Panc1 (cell line): ENCODE measurements at regions not wholly inside any gene's neighbourhood (a gene's known extent, or its start where the extent isn't known, plus 50 kb on each side); places are given as distances from the start of the nearest gene placed in this dataset.

Experiments
- ATAC-seq: fragments of 200-7000 bp; cut with Tn5 transposase; 2 replicates; pipeline ENCODE4 v1.9.1; 2020; ENCODE audit warnings: mild to moderate bottlenecking, moderate library complexity
- BruUV-seq: library from RNA; stranded (reverse); fragments of 400-500 nt; replicated peaks from 2 replicates; lab custom pipeline; 2021; lab: Mats Ljungman, UMichigan
- CTCF ChIA-PET: fragments of 300-600 bp; sonication (Branson Sonifier 250); formaldehyde crosslinking; loops from one replicate; lab custom pipeline; 2022; ENCODE audit warnings: antibody characterized with exemption; lab: Charles Lee
- POLR2A ChIA-PET: fragments of 300-600 bp; sonication (Branson Sonifier 250); formaldehyde crosslinking; loops from one replicate; lab custom pipeline; 2022; ENCODE audit warnings: antibody characterized with exemption; lab: Charles Lee
- DNase-seq: peaks from one replicate; pipeline ENCODE4 v3.0.0-alpha.2; 2010; ENCODE audit warnings: low read depth, low spot score
- H3K27ac ChIP-seq: 2 replicates; pipeline ENCODE4 v1.5.1; 2011; ENCODE audit warnings: mild to moderate bottlenecking, low read length, inconsistent platforms
- H3K27me3 ChIP-seq: fragments of 200-500 bp; sonication (Bioruptor generic); 2 replicates; pipeline ENCODE4 v1.6.0; 2014; ENCODE audit warnings: low read length, inconsistent platforms; ENCODE audit not compliant: control insufficient read depth, insufficient read depth
- H3K36me3 ChIP-seq: fragments of 200-500 bp; sonication (Bioruptor generic); 2 replicates; pipeline ENCODE4 v1.5.1; 2014; ENCODE audit warnings: inconsistent platforms, mild to moderate bottlenecking, low read length, moderate library complexity; ENCODE audit not compliant: control insufficient read depth, insufficient read depth
- H3K4me1 ChIP-seq: 2 replicates; pipeline ENCODE4 v1.5.1; 2011; ENCODE audit warnings: inconsistent platforms, mild to moderate bottlenecking, low read length, moderate library complexity; ENCODE audit not compliant: control insufficient read depth, insufficient read depth
- H3K4me3 ChIP-seq, 2 experiments: 2 replicates each; pipeline ENCODE4 v1.5.1; 2011 to 2012; ENCODE audit warnings: low read depth in 2 of 2, low read length in 2 of 2, mild to moderate bottlenecking in 2 of 2, inconsistent platforms in 1 of 2, moderate library complexity in 1 of 2
- H3K9me3 ChIP-seq: fragments of 200-500 bp; sonication (Bioruptor generic); 2 replicates; pipeline ENCODE4 v1.5.1; 2014; ENCODE audit warnings: low read depth, mild to moderate bottlenecking, inconsistent platforms, low read length, moderate library complexity; ENCODE audit not compliant: control insufficient read depth, insufficient read depth
- CTCF ChIP-seq: fragments of 450-650 bp; IDR thresholded peaks from 2 replicates; pipeline ENCODE4 v1.5.1; 2017; ENCODE audit warnings: mild to moderate bottlenecking
- POLR2AphosphoS5 ChIP-seq: IDR thresholded peaks from 2 replicates; pipeline ENCODE4 v1.6.1; 2012; ENCODE audit warnings: mild to moderate bottlenecking, low read depth, low read length, moderate library complexity
- REST ChIP-seq, 2 experiments: IDR thresholded peaks; 2 replicates each; pipeline ENCODE4 v1.6.1; 2011 to 2012; ENCODE audit warnings: low read depth in 2 of 2, control low read depth in 1 of 2, low read length in 1 of 2, mild to moderate bottlenecking in 1 of 2, moderate library complexity in 1 of 2; ENCODE audit not compliant: insufficient read depth in 1 of 2
- SIN3A ChIP-seq: IDR thresholded peaks from 2 replicates; pipeline ENCODE4 v1.6.1; 2012; ENCODE audit warnings: low read depth, mild to moderate bottlenecking, low read length, moderate library complexity, borderline replicate concordance; ENCODE audit not compliant: insufficient read depth
- TCF7L2 ChIP-seq: IDR thresholded peaks from 2 replicates; pipeline ENCODE4 v1.6.1; 2011; ENCODE audit warnings: mild to moderate bottlenecking, low read depth, low read length, inconsistent platforms
- in situ Hi-C: cut with HindIII; loops from 2 replicates; pipeline ENCODE4 v1.10.0; 2016; ENCODE audit warnings: low sequenced_read_pairs, low pct_unique_long_range_greater_than_20kb
- intact Hi-C: fragments of 100-400 bp; cut with micrococcal nuclease; formaldehyde crosslinking; loops from one replicate; pipeline ENCODE4 v1.10.0; 2022; ENCODE audit not compliant: unreplicated experiment

- Histone ChIP-seq H3K36me3 (no peaks in the 10 kb centered on the region), H3K27me3 (no peaks in the 10 kb centered on the region), H3K27ac (no peak overlapping the region), H3K4me1 (no peaks in the 10 kb centered on the region), H3K4me3 (no peak overlapping the region), H3K9me3 (no peaks in the 10 kb centered on the region)
- no peak for ATAC-seq
- in situ Hi-C loops, result no loop called here
- TF ChIP-seq POLR2AphosphoS5 (no peak), SIN3A (no peak), CTCF (no peak), TCF7L2 (no peak), REST (IDR thresholded peaks at IDR 0.05; ENCODE audit: insufficient read depth in 1 of 2, low read depth in 2 of 2, low read length in 1 of 2) (no peak)
- no TSS peak for BruUV-seq
- POLR2A ChIA-PET, result no interaction called here
- CTCF ChIA-PET, result no interaction called here
- intact Hi-C loops, result no loop called here
- no peak for DNase-seq
Measured at GRCh38 chr2:198328454-198328853, 524.1 kb downstream of the PLCL1 start.

GRCh38 chr2:198327526-198327925 lies 523.1 kb downstream of the PLCL1 start:
- H3K4me1 ChIP-seq, result no peaks in the 10 kb centered on the region
- no peak overlapping the region for H3K27ac ChIP-seq
- no peaks in the 10 kb centered on the region for H3K27me3 ChIP-seq
- BruUV-seq, result no TSS peak
- DNase-seq, result no peak
- no peaks in the 10 kb centered on the region for H3K9me3 ChIP-seq
- ChIA-PET CTCF (no interaction called here), POLR2A (no interaction called here)
- intact Hi-C loops, result no loop called here
- H3K4me3 ChIP-seq, result no peak overlapping the region
- in situ Hi-C loops, result no loop called here
- no peaks in the 10 kb centered on the region for H3K36me3 ChIP-seq
- ATAC-seq, result no peak
- TF ChIP-seq TCF7L2, result no peak

GRCh38 chr2:198326431-198326830 lies 522.0 kb downstream of the PLCL1 start:
- ChIA-PET POLR2A (no interaction called here), CTCF (no interaction called here)
- DNase-seq, result no peak
- H3K27ac ChIP-seq, result no peak overlapping the region
- intact Hi-C loops (no loop called here), in situ Hi-C loops (no loop called here)
- H3K36me3 ChIP-seq, result no peaks in the 10 kb centered on the region
- BruUV-seq, result no TSS peak
- no peak for ATAC-seq
- no peak for TF ChIP-seq POLR2AphosphoS5
- TF ChIP-seq TCF7L2, result no peak
- no peak for TF ChIP-seq SIN3A
- no peak for TF ChIP-seq REST (IDR thresholded peaks at IDR 0.05; ENCODE audit: insufficient read depth in 1 of 2, low read depth in 2 of 2, low read length in 1 of 2)
- no peak for TF ChIP-seq CTCF
- no peak overlapping the region for H3K4me3 ChIP-seq
- H3K9me3 ChIP-seq, result no peaks in the 10 kb centered on the region
- H3K27me3 ChIP-seq, result no peaks in the 10 kb centered on the region
- no peaks in the 10 kb centered on the region for H3K4me1 ChIP-seq
